ENCODE measurements at regions not wholly inside any gene's neighbourhood (a gene's known extent, or its start where the extent isn't known, plus 50 kb on each side); places are given as distances from the start of the nearest gene placed in this dataset.
A peak's percentile ranks its signal among the peaks of the same experiment; 100 is the strongest.

GRCh38 chr10:78199005-78199725 lies 165.5 kb downstream of the RPS24 start:
- no peaks in the 10 kb centered on the region for H3K36me3 Mint-ChIP-seq (ENCODE audit: insufficient read depth, unreplicated experiment)
- no peaks in the 10 kb centered on the region for H3K9me3 Mint-ChIP-seq (ENCODE audit: unreplicated experiment)
- H3K27ac Mint-ChIP-seq (ENCODE audit: low read depth, unreplicated experiment): no peak overlapping the region
- intact Hi-C loops (cut with micrococcal nuclease): no loop called here
- H3K4me1 Mint-ChIP-seq (ENCODE audit: insufficient read depth, unreplicated experiment): no peaks in the 10 kb centered on the region
- CTCF ChIA-PET: interaction anchor here (0.6 kb wide), 1 partner anchor 417 kb away, joined by 3 read pairs; no protein-coding TSS in a partner anchor
- POLR2A ChIA-PET: no interaction called here
- peaks cover 17% of the 10 kb centered on the region for H3K27me3 Mint-ChIP-seq (ENCODE audit: insufficient read depth, unreplicated experiment)
- no peak for TF ChIP-seq CTCF (IDR thresholded peaks at IDR 0.05; ENCODE audit: unreplicated experiment)
- BruUV-seq (replicated peaks): no TSS peak
- H3K4me3 Mint-ChIP-seq (ENCODE audit: unreplicated experiment): no peak overlapping the region
- DNase-seq (ENCODE audit: unreplicated experiment): no peak

- ChIA-PET POLR2A (no interaction called here), CTCF (interaction anchor here (1.1 kb wide), 1 partner anchor 11 kb away, joined by 3 read pairs; no protein-coding TSS in a partner anchor)
- no TSS peak for BruUV-seq (replicated peaks)
- Mint-ChIP-seq H3K27ac (ENCODE audit: low read depth, unreplicated experiment) (no peak overlapping the region), H3K9me3 (ENCODE audit: unreplicated experiment) (no peaks in the 10 kb centered on the region), H3K36me3 (ENCODE audit: insufficient read depth, unreplicated experiment) (no peaks in the 10 kb centered on the region), H3K4me3 (ENCODE audit: unreplicated experiment) (no peak overlapping the region), H3K4me1 (ENCODE audit: insufficient read depth, unreplicated experiment) (no peaks in the 10 kb centered on the region), H3K27me3 (ENCODE audit: insufficient read depth, unreplicated experiment) (peaks cover 17% of the 10 kb centered on the region)
- DNase-seq (ENCODE audit: unreplicated experiment): peak; percentile 35
- intact Hi-C loops (cut with micrococcal nuclease): no loop called here
- no peak for TF ChIP-seq CTCF (IDR thresholded peaks at IDR 0.05; ENCODE audit: unreplicated experiment)
These were observed 166.1 kb downstream of the RPS24 start for GRCh38 chr10:78199759-78200158.

- CTCF ChIA-PET: interaction anchor here (1.1 kb wide), 1 partner anchor 10 kb away, joined by 3 read pairs; no protein-coding TSS in a partner anchor
- POLR2A ChIA-PET: no interaction called here
- BruUV-seq (replicated peaks): no TSS peak
- Mint-ChIP-seq H3K27me3 (ENCODE audit: insufficient read depth, unreplicated experiment) (peaks cover 20% of the 10 kb centered on the region), H3K27ac (ENCODE audit: low read depth, unreplicated experiment) (no peak overlapping the region), H3K4me3 (ENCODE audit: unreplicated experiment) (no peak overlapping the region), H3K36me3 (ENCODE audit: insufficient read depth, unreplicated experiment) (no peaks in the 10 kb centered on the region), H3K9me3 (ENCODE audit: unreplicated experiment) (no peaks in the 10 kb centered on the region), H3K4me1 (ENCODE audit: insufficient read depth, unreplicated experiment) (no peaks in the 10 kb centered on the region)
- intact Hi-C loops (cut with micrococcal nuclease): no loop called here
- no peak for TF ChIP-seq CTCF (IDR thresholded peaks at IDR 0.05; ENCODE audit: unreplicated experiment)
- DNase-seq (ENCODE audit: unreplicated experiment): no peak
These were observed 167.0 kb downstream of the RPS24 start for GRCh38 chr10:78200686-78201085.

- intact Hi-C loops (cut with micrococcal nuclease): no loop called here
- Mint-ChIP-seq H3K4me1 (ENCODE audit: insufficient read depth, unreplicated experiment) (no peaks in the 10 kb centered on the region), H3K27me3 (ENCODE audit: insufficient read depth, unreplicated experiment) (peaks cover 28% of the 10 kb centered on the region), H3K27ac (ENCODE audit: low read depth, unreplicated experiment) (no peak overlapping the region), H3K36me3 (ENCODE audit: insufficient read depth, unreplicated experiment) (no peaks in the 10 kb centered on the region), H3K9me3 (ENCODE audit: unreplicated experiment) (no peaks in the 10 kb centered on the region), H3K4me3 (ENCODE audit: unreplicated experiment) (no peak overlapping the region)
- no TSS peak for BruUV-seq (replicated peaks)
- no peak for DNase-seq (ENCODE audit: unreplicated experiment)
- ChIA-PET CTCF (interaction anchor here (0.5 kb wide), 1 partner anchor 86 kb away, joined by 3 read pairs; no protein-coding TSS in a partner anchor), POLR2A (no interaction called here)
- TF ChIP-seq CTCF (IDR thresholded peaks at IDR 0.05; ENCODE audit: unreplicated experiment): no peak
These were observed 168.7 kb downstream of the RPS24 start for GRCh38 chr10:78202386-78202785.

Measured in MCF 10A (cell line).